Mammary epithelial cell (primary cell): ENCODE measurements at regions not wholly inside any gene's neighbourhood (a gene's known extent, or its start where the extent isn't known, plus 50 kb on each side); places are given as distances from the start of the nearest gene placed in this dataset.
"Not testable (repeated sequence)": the region's sequence is repeated elsewhere in the genome, so short reads cannot be mapped to it uniquely, and the experiment has no call there.

ENCODE experiments used
- EZH2 ChIP-seq: IDR thresholded peaks from 2 replicates; pipeline ENCODE4 v1.6.1; 2012; ENCODE audit warnings: low read length, inconsistent platforms, borderline replicate concordance
- TF ChIP-seq, protein P1 (sequence below), 2 donors: IDR thresholded peaks in 1 of 2; conservative IDR thresholded peaks in 1 of 2; 2 replicates each; pipeline ENCODE4 v1.5.1; 2011 to 2012; ENCODE audit warnings: inconsistent platforms in 2 of 2, low read length in 2 of 2, mild to moderate bottlenecking in 2 of 2, control low read depth in 1 of 2, low read depth in 1 of 2; ENCODE audit not compliant: insufficient read depth in 1 of 2; ENCODE audit errors: extremely low read depth in 1 of 2

DNA sequence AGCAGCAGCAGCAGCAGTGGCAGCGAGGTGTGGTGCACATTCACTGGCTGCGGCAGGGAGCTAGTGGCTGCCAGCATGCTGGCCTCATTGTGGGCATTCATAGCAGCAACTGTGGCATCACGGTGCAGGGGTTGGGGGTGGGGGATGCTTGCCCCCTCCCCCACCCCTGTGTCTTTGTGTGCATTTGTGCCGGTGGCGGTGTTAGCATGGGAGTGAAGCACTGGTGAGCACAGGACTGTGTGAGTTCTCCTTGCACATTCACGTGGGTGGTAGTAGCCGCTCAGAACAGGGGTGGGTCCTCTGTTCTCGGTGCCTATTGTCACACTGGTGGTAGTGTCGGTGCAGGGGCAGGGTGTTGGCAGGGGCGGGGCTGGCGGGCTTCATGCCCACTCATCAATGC is 273.2 kb upstream of the FAM240B start:
- TF ChIP-seq, protein P1, sequence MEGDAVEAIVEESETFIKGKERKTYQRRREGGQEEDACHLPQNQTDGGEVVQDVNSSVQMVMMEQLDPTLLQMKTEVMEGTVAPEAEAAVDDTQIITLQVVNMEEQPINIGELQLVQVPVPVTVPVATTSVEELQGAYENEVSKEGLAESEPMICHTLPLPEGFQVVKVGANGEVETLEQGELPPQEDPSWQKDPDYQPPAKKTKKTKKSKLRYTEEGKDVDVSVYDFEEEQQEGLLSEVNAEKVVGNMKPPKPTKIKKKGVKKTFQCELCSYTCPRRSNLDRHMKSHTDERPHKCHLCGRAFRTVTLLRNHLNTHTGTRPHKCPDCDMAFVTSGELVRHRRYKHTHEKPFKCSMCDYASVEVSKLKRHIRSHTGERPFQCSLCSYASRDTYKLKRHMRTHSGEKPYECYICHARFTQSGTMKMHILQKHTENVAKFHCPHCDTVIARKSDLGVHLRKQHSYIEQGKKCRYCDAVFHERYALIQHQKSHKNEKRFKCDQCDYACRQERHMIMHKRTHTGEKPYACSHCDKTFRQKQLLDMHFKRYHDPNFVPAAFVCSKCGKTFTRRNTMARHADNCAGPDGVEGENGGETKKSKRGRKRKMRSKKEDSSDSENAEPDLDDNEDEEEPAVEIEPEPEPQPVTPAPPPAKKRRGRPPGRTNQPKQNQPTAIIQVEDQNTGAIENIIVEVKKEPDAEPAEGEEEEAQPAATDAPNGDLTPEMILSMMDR (conservative IDR thresholded peaks at IDR 0.05 in 1 of 2, IDR thresholded peaks at IDR 0.05 in 1 of 2; ENCODE audit: extremely low read depth in 1 of 2, insufficient read depth in 1 of 2, low read depth in 1 of 2, low read length in 2 of 2) = not testable (repeated sequence)
- TF ChIP-seq EZH2 = not testable (repeated sequence)
